Trophoblast cell (in vitro differentiated cells and primary cell): ENCODE measurements at regions not wholly inside any gene's neighbourhood (a gene's known extent, or its start where the extent isn't known, plus 50 kb on each side); places are given as distances from the start of the nearest gene placed in this dataset.

Experiments
- DNase-seq, 2 donors: peaks; one replicate each; pipeline ENCODE4 v3.0.0-alpha.2; 2016
- H2AFZ ChIP-seq: 2 replicates; pipeline ENCODE4 v1.6.1; 2013; ENCODE audit warnings: low read length, moderate library complexity, mild to moderate bottlenecking; ENCODE audit not compliant: insufficient read depth, poor library complexity
- H2AK5ac ChIP-seq: 2 replicates; pipeline ENCODE4 v1.6.1; 2013; ENCODE audit warnings: mild to moderate bottlenecking, low read length
- H2BK120ac ChIP-seq: 2 replicates; pipeline ENCODE4 v1.6.1; 2013; ENCODE audit warnings: low read length, mild to moderate bottlenecking, moderate library complexity; ENCODE audit not compliant: insufficient read depth, poor library complexity
- H2BK12ac ChIP-seq: 2 replicates; pipeline ENCODE4 v1.6.1; 2013; ENCODE audit warnings: mild to moderate bottlenecking, low read length, moderate library complexity
- H2BK5ac ChIP-seq: 2 replicates; pipeline ENCODE4 v1.6.1; 2013; ENCODE audit warnings: low read length, low read depth, moderate library complexity, mild to moderate bottlenecking; ENCODE audit not compliant: poor library complexity
- H3K14ac ChIP-seq: 2 replicates; pipeline ENCODE4 v1.6.1; 2013; ENCODE audit warnings: mild to moderate bottlenecking, low read length
- H3K18ac ChIP-seq: 2 replicates; pipeline ENCODE4 v1.6.1; 2013; ENCODE audit warnings: mild to moderate bottlenecking, low read length
- H3K23ac ChIP-seq: 2 replicates; pipeline ENCODE4 v1.6.1; 2013; ENCODE audit warnings: low read length
- H3K27ac ChIP-seq: 2 replicates; pipeline ENCODE4 v1.5.1; 2013; ENCODE audit warnings: low read depth, mild to moderate bottlenecking, inconsistent platforms, low read length, moderate library complexity
- H3K27me3 ChIP-seq: 2 replicates; pipeline ENCODE4 v1.6.1; 2013; ENCODE audit warnings: inconsistent platforms, mild to moderate bottlenecking, low read length, moderate library complexity; ENCODE audit not compliant: insufficient read depth
- H3K36me3 ChIP-seq, 2 experiments: 1 replicate in 1 of 2; 2 replicates in 1 of 2; pipeline ENCODE4 v1.6.1; 2013; ENCODE audit warnings: low read length in 2 of 2, mild to moderate bottlenecking in 2 of 2, moderate library complexity in 1 of 2; ENCODE audit not compliant: insufficient read depth in 2 of 2, control insufficient read depth in 1 of 2
- H3K4ac ChIP-seq: 2 replicates; pipeline ENCODE4 v1.6.1; 2013; ENCODE audit warnings: low read depth, mild to moderate bottlenecking, low read length, moderate library complexity
- H3K4me1 ChIP-seq, 2 experiments: 1 replicate in 1 of 2; 2 replicates in 1 of 2; pipeline ENCODE4 v1.6.1; 2013; ENCODE audit warnings: low read length in 2 of 2, mild to moderate bottlenecking in 2 of 2, moderate library complexity in 1 of 2; ENCODE audit not compliant: insufficient read depth in 2 of 2, control insufficient read depth in 1 of 2
- H3K4me2 ChIP-seq: 2 replicates; pipeline ENCODE4 v1.6.1; 2013; ENCODE audit warnings: inconsistent platforms, mild to moderate bottlenecking, low read length, moderate library complexity
- H3K4me3 ChIP-seq: 2 replicates; pipeline ENCODE4 v1.5.1; 2013; ENCODE audit warnings: mild to moderate bottlenecking, low read depth, low read length, inconsistent platforms
- H3K79me1 ChIP-seq: one replicate; pipeline ENCODE4 v1.6.1; 2013; ENCODE audit warnings: low read length
- H3K79me2 ChIP-seq: 2 replicates; pipeline ENCODE4 v1.6.1; 2013; ENCODE audit warnings: low read length, mild to moderate bottlenecking; ENCODE audit not compliant: control insufficient read depth, insufficient read depth, poor library complexity
- H3K9ac ChIP-seq: 2 replicates; pipeline ENCODE4 v1.6.1; 2013; ENCODE audit warnings: mild to moderate bottlenecking, low read length
- H3K9me3 ChIP-seq: 2 replicates; pipeline ENCODE4 v1.6.1; 2013; ENCODE audit warnings: low read depth, mild to moderate bottlenecking, control low read depth, inconsistent platforms, low read length; ENCODE audit not compliant: insufficient read depth
- H4K12ac ChIP-seq: 2 replicates; pipeline ENCODE4 v1.6.1; 2013; ENCODE audit warnings: low read depth, mild to moderate bottlenecking, low read length, moderate library complexity
- H4K8ac ChIP-seq: 2 replicates; pipeline ENCODE4 v1.6.1; 2013; ENCODE audit warnings: low read depth, mild to moderate bottlenecking, low read length, moderate library complexity
- H4K91ac ChIP-seq: one replicate; pipeline ENCODE4 v1.6.1; 2013; ENCODE audit warnings: low read depth, mild to moderate bottlenecking, low read length, moderate library complexity
- WGBS: extraction: QIAGEN DNeasy Blood & Tissue Kit; methylation state at CpG from one replicate; pipeline ENCODE4 v1.1.7; 2013; ENCODE audit warnings: missing lambda C conversion rate; ENCODE audit not compliant: insufficient read length, insufficient coverage; ENCODE audit errors: extremely low coverage; 5-methylcytosine and 5-hydroxymethylcytosine counted together

DNA sequence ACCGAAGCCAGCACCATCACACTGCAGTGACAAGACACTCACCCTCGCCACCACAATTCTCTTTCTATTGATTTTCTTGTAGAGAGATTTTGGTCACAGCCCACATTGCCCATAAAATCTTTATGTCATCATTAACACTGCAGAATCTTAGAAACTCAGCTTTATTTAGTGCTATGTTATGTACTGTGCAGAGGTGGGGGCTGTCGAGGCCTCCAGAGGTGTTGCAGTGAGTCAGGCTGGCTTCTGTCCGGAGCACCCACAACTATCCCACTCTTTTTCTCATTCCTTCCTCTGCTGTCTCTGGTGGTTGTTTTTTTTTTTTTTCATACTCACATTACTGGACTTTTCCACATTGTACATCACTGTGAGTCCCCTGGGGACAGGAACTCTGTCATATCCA lies 677.4 kb upstream of the HS6ST1 start:
- Histone ChIP-seq H3K4me1 (no peaks in the 10 kb centered on the region), H3K4me3 (no peak overlapping the region), H4K8ac (no peak overlapping the region), H3K4me2 (no peak overlapping the region), H2AK5ac (no peak overlapping the region), H2BK120ac (no peak overlapping the region), H3K18ac (no peak overlapping the region), H3K27ac (no peak overlapping the region), H2BK5ac (no peak overlapping the region), H3K23ac (no peak overlapping the region), H2BK12ac (no peak overlapping the region), H3K4ac (no peak overlapping the region), H3K79me1 (no peaks in the 10 kb centered on the region), H3K14ac (no peak overlapping the region), H3K27me3 (no peaks in the 10 kb centered on the region), H3K9ac (no peak overlapping the region), H4K12ac (no peak overlapping the region), H3K36me3 (no peaks in the 10 kb centered on the region), H3K79me2 (no peaks in the 10 kb centered on the region), H4K91ac (no peak overlapping the region), H2AFZ (no peak overlapping the region), H3K9me3 (peaks cover 3% of the 10 kb centered on the region)
- WGBS, result no CpG with 5 or more reads among the region's 4 CpGs
- DNase-seq, result no peak

DNA sequence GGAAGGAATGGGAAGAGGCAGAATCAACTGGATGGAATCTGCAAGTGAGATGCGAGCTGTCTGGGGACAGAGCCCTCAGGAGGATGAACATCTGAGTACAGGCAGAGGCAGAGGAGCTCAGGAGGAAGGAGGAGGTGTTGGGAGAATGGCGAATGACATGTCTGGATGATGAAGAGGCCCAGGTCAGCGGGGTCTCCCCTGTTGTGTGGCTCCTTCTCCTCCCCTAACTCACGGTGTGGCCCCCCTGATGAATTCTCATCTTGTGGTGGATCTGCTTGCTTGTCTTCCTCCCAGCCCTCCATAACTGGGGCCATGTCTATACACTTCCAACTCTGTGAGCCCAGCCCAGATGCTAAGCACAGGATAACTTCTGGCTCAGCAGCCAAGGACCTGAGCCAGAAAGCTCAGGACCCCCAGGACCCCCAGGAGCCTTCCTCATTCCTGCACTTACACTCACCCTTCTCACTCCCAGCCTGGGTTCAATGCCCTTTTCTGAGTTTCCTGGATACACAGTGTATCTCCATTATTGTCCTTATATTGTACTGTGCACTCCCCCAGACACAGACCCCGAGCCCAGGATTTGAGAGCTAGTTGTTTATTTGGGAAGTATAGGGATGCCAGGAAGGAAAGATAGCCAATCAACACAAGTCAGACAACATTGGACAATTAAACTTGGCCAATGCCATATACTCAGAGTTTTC lies 678.6 kb upstream of the HS6ST1 start:
- Histone ChIP-seq H3K4me3 (no peak overlapping the region), H3K79me2 (no peaks in the 10 kb centered on the region), H3K79me1 (no peaks in the 10 kb centered on the region), H2BK12ac (no peak overlapping the region), H3K27me3 (no peaks in the 10 kb centered on the region), H3K18ac (no peak overlapping the region), H2AFZ (no peak overlapping the region), H3K4me1 (no peaks in the 10 kb centered on the region), H2BK5ac (no peak overlapping the region), H4K91ac (no peak overlapping the region), H3K23ac (no peak overlapping the region), H2BK120ac (no peak overlapping the region), H3K14ac (no peak overlapping the region), H3K9ac (no peak overlapping the region), H3K27ac (no peak overlapping the region), H4K8ac (no peak overlapping the region), H3K4ac (no peak overlapping the region), H4K12ac (no peak overlapping the region), H3K9me3 (peaks cover 5% of the 10 kb centered on the region), H3K4me2 (no peak overlapping the region), H2AK5ac (no peak overlapping the region), H3K36me3 (no peaks in the 10 kb centered on the region)
- DNase-seq, result no peak
- WGBS, result no CpG with 5 or more reads among the region's 5 CpGs

GRCh38 chr2:129001926-129002325 lies 683.3 kb upstream of the HS6ST1 start:
- Histone ChIP-seq H3K36me3 (no peaks in the 10 kb centered on the region), H2BK5ac (no peak overlapping the region), H2AFZ (no peak overlapping the region), H3K27me3 (no peaks in the 10 kb centered on the region), H3K14ac (no peak overlapping the region), H2BK120ac (no peak overlapping the region), H4K12ac (no peak overlapping the region), H3K79me1 (no peaks in the 10 kb centered on the region), H3K27ac (no peak overlapping the region), H3K9me3 (peaks cover 5% of the 10 kb centered on the region), H3K23ac (no peak overlapping the region), H3K4me1 (no peaks in the 10 kb centered on the region), H3K79me2 (no peaks in the 10 kb centered on the region), H3K18ac (no peak overlapping the region), H4K91ac (no peak overlapping the region), H2AK5ac (no peak overlapping the region), H2BK12ac (no peak overlapping the region), H3K9ac (no peak overlapping the region), H3K4ac (no peak overlapping the region), H3K4me3 (no peak overlapping the region), H4K8ac (no peak overlapping the region), H3K4me2 (no peak overlapping the region)
- no peak for DNase-seq
- no CpG with 5 or more reads among the region's 5 CpGs for WGBS

DNA sequence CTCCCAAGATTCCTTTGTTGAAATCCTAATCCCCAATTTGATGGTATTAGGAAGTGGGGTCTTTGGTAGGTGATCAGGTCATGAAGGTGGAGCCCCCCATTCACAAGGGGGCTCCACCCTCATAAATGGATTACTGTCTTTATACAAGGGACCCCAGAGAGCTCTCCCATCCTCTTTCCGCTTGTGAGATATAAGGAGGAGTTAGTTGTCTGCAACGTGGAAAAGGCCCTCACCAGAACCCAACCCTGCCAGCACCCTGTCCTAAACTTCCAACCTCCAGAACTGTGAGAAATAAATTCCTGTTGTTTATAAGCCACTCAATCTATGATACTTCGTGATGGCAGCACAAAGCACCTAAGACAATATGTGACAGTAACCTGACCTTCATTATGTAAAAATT lies 684.1 kb upstream of the HS6ST1 start:
- WGBS, result no CpG with 5 or more reads among the region's 3 CpGs
- no peak for DNase-seq

More for the DNA sequence above, 684.1 kb upstream of the HS6ST1 start:
- H3K36me3 ChIP-seq, result no peaks in the 10 kb centered on the region
- no peaks in the 10 kb centered on the region for H3K79me1 ChIP-seq
- no peak overlapping the region for H2AFZ ChIP-seq
- no peak overlapping the region for H2BK12ac ChIP-seq
- H3K14ac ChIP-seq, result no peak overlapping the region
- no peak overlapping the region for H3K4me2 ChIP-seq
- H3K18ac ChIP-seq, result no peak overlapping the region
- H3K4me3 ChIP-seq, result no peak overlapping the region
- H2BK120ac ChIP-seq, result no peak overlapping the region
- H3K23ac ChIP-seq, result no peak overlapping the region
- no peak overlapping the region for H4K12ac ChIP-seq
- no peak overlapping the region for H3K4ac ChIP-seq
- no peaks in the 10 kb centered on the region for H3K27me3 ChIP-seq
- H3K79me2 ChIP-seq, result no peaks in the 10 kb centered on the region
- H3K9ac ChIP-seq, result no peak overlapping the region
- H4K91ac ChIP-seq, result no peak overlapping the region
- H2BK5ac ChIP-seq, result no peak overlapping the region
- H3K4me1 ChIP-seq, result no peaks in the 10 kb centered on the region
- H4K8ac ChIP-seq, result no peak overlapping the region
- H3K27ac ChIP-seq, result no peak overlapping the region
- H2AK5ac ChIP-seq, result no peak overlapping the region
- H3K9me3 ChIP-seq, result peaks cover 2% of the 10 kb centered on the region
